Upper lobe of right lung (tissue), 1 donor: ENCODE measurements at regions not wholly inside any gene's neighbourhood (a gene's known extent, or its start where the extent isn't known, plus 50 kb on each side); places are given as distances from the start of the nearest gene placed in this dataset.
A peak's percentile ranks its signal among the peaks of the same experiment; 100 is the strongest.

Experiments
- ATAC-seq: fragments of 200-7000 bp; cut with Tn5 transposase; one replicate; pipeline ENCODE4 v1.9.1; 2020; ENCODE audit warnings: mild to moderate bottlenecking, moderate library complexity
- DNase-seq: peaks from one replicate; pipeline ENCODE4 v3.0.0-alpha.2; 2020
- H3K27ac ChIP-seq: fragments of 200-600 bp; one replicate; pipeline ENCODE4 v1.8.0; 2022
- H3K27me3 ChIP-seq: fragments of 200-600 bp; one replicate; pipeline ENCODE4 v1.8.0; 2022; ENCODE audit warnings: mild to moderate bottlenecking
- H3K36me3 ChIP-seq: fragments of 200-600 bp; one replicate; pipeline ENCODE4 v1.8.0; 2022
- H3K4me1 ChIP-seq: fragments of 200-600 bp; one replicate; pipeline ENCODE4 v1.8.0; 2022
- H3K4me3 ChIP-seq: fragments of 200-600 bp; one replicate; pipeline ENCODE4 v1.8.0; 2022; ENCODE audit warnings: mild to moderate bottlenecking
- H3K9me3 ChIP-seq: fragments of 200-600 bp; one replicate; pipeline ENCODE4 v1.8.0; 2022
- intact Hi-C: fragments of 100-400 bp; cut with DNase I; formaldehyde crosslinking; loops from one replicate; pipeline ENCODE4 v1.11.0; 2022
- TF ChIP-seq, protein P1 (sequence below): fragments of 200-600 bp; IDR thresholded peaks from one replicate; pipeline ENCODE4 v1.8.0; 2022; ENCODE audit warnings: antibody characterized with exemption
- donor health status: DM: no; HTN: yes; CAD: no; lungs with severe emphysema.

DNA sequence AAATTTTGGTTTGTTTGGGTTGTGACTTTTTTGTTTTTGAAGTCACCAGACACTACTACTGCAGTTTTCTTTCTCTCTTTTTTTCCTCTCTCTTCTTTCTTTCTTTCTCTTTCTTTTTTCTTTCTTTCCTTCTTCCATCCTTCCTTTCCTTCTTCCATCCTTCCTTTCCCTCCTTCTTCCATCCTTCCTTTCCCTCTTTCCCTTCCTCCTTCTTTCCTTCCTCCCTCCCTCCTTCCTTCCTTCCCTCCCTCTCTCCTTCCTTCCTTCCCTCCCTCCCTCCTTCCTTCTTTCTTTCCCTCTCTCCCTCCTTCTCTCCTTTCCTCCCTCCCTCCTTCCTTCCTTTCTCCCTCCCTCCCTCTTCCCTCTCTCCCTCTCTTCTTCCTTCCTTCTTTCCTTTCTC lies 230.3 kb upstream of the TYRP1 start:
- DNase-seq, result no peak
- Histone ChIP-seq H3K9me3 (no peaks in the 10 kb centered on the region), H3K4me3 (no peak overlapping the region), H3K36me3 (no peaks in the 10 kb centered on the region), H3K27me3 (no peaks in the 10 kb centered on the region), H3K27ac (no peak overlapping the region), H3K4me1 (no peaks in the 10 kb centered on the region)
- TF ChIP-seq, protein P1, sequence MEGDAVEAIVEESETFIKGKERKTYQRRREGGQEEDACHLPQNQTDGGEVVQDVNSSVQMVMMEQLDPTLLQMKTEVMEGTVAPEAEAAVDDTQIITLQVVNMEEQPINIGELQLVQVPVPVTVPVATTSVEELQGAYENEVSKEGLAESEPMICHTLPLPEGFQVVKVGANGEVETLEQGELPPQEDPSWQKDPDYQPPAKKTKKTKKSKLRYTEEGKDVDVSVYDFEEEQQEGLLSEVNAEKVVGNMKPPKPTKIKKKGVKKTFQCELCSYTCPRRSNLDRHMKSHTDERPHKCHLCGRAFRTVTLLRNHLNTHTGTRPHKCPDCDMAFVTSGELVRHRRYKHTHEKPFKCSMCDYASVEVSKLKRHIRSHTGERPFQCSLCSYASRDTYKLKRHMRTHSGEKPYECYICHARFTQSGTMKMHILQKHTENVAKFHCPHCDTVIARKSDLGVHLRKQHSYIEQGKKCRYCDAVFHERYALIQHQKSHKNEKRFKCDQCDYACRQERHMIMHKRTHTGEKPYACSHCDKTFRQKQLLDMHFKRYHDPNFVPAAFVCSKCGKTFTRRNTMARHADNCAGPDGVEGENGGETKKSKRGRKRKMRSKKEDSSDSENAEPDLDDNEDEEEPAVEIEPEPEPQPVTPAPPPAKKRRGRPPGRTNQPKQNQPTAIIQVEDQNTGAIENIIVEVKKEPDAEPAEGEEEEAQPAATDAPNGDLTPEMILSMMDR, result no peak
- no peak for ATAC-seq
- intact Hi-C loops, result no loop called here

DNA sequence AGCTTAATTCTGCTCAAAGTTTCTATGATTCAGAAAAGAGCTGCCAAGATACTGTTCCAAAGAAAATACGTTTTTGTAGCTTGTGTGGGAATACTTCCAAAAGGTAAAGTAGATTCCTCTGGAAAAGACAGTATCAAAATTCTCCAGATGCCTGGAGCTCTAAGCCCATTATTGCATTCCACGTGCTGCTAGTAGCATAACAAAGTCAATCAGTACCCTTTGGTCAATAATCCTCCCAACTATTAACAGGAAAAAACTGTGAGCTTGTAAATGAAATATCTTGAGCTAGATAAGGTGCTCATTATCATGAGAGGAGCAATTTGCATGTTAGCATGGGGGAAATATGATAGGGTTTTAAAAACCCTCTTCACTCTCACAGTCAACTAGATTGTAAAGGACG lies 229.5 kb upstream of the TYRP1 start:
- intact Hi-C loops, result no loop called here

DNA sequence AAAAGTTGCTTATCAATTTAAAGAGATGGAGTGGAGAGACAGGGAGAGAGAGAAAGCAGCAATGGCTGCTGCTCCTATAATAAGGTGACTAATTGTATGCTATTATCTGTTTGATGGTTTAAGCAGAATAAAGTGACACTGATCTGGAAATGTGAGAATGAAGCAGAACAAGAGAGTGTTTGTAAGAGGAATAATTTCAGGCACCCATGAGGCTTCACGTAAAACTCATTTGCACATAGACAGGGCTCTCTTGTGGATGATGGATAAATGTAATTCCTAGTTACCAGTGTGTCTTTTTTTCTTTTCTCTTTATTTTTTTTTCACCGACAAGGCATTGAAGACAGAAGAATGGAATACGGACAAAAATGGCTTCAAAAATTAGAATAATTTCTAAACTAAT lies 228.8 kb upstream of the TYRP1 start:
- no peaks in the 10 kb centered on the region for H3K4me1 ChIP-seq
- no peak overlapping the region for H3K27ac ChIP-seq
- H3K27me3 ChIP-seq, result no peaks in the 10 kb centered on the region
- H3K9me3 ChIP-seq, result no peaks in the 10 kb centered on the region
- DNase-seq (no peak), ATAC-seq (no peak)
- intact Hi-C loops, result no loop called here
- H3K4me3 ChIP-seq, result no peak overlapping the region
- TF ChIP-seq, protein P1, result no peak
- no peaks in the 10 kb centered on the region for H3K36me3 ChIP-seq

More for the DNA sequence above, 229.5 kb upstream of the TYRP1 start:
- Histone ChIP-seq H3K36me3 (no peaks in the 10 kb centered on the region), H3K4me3 (no peak overlapping the region), H3K9me3 (no peaks in the 10 kb centered on the region), H3K4me1 (no peaks in the 10 kb centered on the region), H3K27me3 (no peaks in the 10 kb centered on the region), H3K27ac (no peak overlapping the region)
- no peak for ATAC-seq
- no peak for DNase-seq
- TF ChIP-seq, protein P1, result no peak

DNA sequence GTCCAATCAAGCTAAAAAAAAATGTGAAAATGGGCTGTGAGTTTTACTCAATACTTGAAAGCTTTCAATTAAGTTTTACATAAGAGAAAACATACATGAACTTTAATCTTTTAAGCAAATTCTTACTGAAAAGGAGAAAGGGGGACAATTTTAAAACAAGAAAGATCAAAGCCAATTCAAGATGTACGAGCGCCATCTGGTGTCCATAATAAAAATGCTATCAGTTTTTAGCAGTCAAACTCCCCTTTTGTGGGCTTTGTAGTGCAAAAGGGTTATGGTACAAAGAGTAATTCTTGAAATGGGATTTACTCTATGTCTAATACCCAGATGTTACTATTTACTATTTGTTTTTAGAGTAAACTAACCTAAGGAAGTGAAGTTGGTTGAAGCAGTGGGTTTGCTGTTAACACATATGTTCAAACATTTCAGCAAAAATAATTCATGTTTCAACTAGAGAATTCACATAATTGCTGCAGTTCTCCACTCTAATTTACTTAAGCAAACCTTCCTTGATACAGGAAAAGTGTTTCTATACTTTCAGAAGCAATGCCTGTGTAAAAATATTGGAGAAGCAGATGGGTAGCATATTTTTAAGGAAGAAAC lies 228.2 kb upstream of the TYRP1 start:
- ATAC-seq (no peak), DNase-seq (no peak)
- Histone ChIP-seq H3K27ac (no peak overlapping the region), H3K4me3 (no peak overlapping the region), H3K9me3 (no peaks in the 10 kb centered on the region), H3K36me3 (no peaks in the 10 kb centered on the region), H3K27me3 (no peaks in the 10 kb centered on the region), H3K4me1 (no peaks in the 10 kb centered on the region)
- intact Hi-C loops, result no loop called here
- TF ChIP-seq, protein P1, result peak; percentile 59

DNA sequence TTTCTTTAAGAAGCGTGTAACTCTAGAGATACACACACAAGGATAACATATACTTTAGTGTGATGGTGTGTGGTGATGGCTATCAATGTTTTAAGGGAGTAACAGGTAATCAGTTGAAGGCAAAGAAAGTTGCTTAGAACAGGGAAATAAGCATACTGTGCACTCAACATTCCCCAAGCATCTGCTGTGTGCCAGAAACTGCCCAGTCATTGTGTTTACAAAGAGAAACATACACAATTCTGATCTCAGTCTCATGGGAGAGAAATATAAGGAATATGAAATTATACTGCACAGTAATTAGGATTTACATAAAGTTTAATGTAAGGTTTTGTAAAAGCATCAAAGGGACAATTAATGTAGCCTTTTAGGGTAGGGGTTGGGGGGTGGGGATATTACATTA lies 224.1 kb upstream of the TYRP1 start:
- no peaks in the 10 kb centered on the region for H3K27me3 ChIP-seq
- no peaks in the 10 kb centered on the region for H3K4me1 ChIP-seq
- TF ChIP-seq, protein P1, result no peak
- no peak for ATAC-seq
- no peak overlapping the region for H3K4me3 ChIP-seq
- no peaks in the 10 kb centered on the region for H3K9me3 ChIP-seq
- intact Hi-C loops, result no loop called here
- H3K27ac ChIP-seq, result no peak overlapping the region
- no peak for DNase-seq
- H3K36me3 ChIP-seq, result no peaks in the 10 kb centered on the region

DNA sequence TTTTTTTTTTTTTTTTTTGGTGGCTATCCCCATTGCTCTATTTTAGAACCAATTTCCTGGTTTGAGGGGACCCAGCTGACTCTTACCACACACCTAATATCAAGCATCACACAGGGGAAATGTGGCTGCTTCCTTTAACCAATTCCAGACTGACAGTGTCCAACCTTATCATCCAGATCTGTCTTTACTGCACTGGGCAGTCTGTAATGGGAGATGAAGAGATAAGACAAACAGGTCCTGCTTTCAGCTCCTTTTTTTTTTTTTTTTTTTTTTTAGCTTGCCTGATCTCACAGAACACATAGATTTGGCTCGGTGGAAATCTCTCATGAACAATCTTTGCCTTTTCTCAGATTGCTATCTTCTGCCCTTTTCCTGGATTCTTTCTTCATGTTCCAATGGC lies 198.8 kb upstream of the TYRP1 start:
- ATAC-seq (no peak), DNase-seq (no peak)
- no peak overlapping the region for H3K4me3 ChIP-seq
- no peaks in the 10 kb centered on the region for H3K27me3 ChIP-seq
- no peaks in the 10 kb centered on the region for H3K4me1 ChIP-seq
- no peak overlapping the region for H3K27ac ChIP-seq
- H3K9me3 ChIP-seq, result no peaks in the 10 kb centered on the region
- no peaks in the 10 kb centered on the region for H3K36me3 ChIP-seq
- intact Hi-C loops, result no loop called here
- TF ChIP-seq, protein P1, result no peak
